HEK293 (cell line): ENCODE measurements at regions not wholly inside any gene's neighbourhood (a gene's known extent, or its start where the extent isn't known, plus 50 kb on each side); places are given as distances from the start of the nearest gene placed in this dataset.

Experiments used
- CTCF ChIA-PET: fragments of 350-600 bp; formaldehyde crosslinking; extraction: SDS; loops from one replicate; lab custom pipeline; 2021; ENCODE audit warnings: antibody characterized with exemption; lab: Yijun Ruan, JAX
- POLR2A ChIA-PET: fragments of 300-600 bp; formaldehyde crosslinking; extraction: SDS; loops from one replicate; lab custom pipeline; 2020; ENCODE audit warnings: antibody characterized with exemption, inconsistent platforms; lab: Yijun Ruan, JAX
- H3K27ac ChIP-seq: fragments of 200-500 bp; sonication (Bioruptor generic); 2 replicates; pipeline ENCODE4 v1.5.1; 2014; ENCODE audit warnings: low read depth, low read length, control low read depth, inconsistent platforms; ENCODE audit errors: extremely low read depth
- H3K36me3 ChIP-seq, 2 experiments: fragments of 200-500 bp in 1 of 2; sonication (Bioruptor generic) in 1 of 2; 1 replicate in 1 of 2; 2 replicates in 1 of 2; pipeline ENCODE4 v1.5.1; 2014 to 2017; ENCODE audit warnings: inconsistent platforms in 2 of 2, low read length in 2 of 2; ENCODE audit not compliant: control insufficient read depth in 2 of 2, insufficient read depth in 1 of 2
- H3K4me1 ChIP-seq: fragments of 200-500 bp; sonication (Bioruptor generic); 2 replicates; pipeline ENCODE4 v1.5.1; 2014; ENCODE audit warnings: mild to moderate bottlenecking, low read length, inconsistent platforms; ENCODE audit not compliant: control insufficient read depth, insufficient read depth
- H3K4me3 ChIP-seq: 2 replicates; pipeline ENCODE4 v1.5.1; 2011; ENCODE audit warnings: low read depth, mild to moderate bottlenecking, control low read depth, low read length, moderate library complexity
- H3K9me3 ChIP-seq: fragments of 200-500 bp; sonication (Bioruptor generic); 2 replicates; pipeline ENCODE4 v1.5.1; 2014; ENCODE audit warnings: low read depth, low read length, inconsistent platforms; ENCODE audit not compliant: control insufficient read depth, insufficient read depth
- EGR2 ChIP-seq: fragments of 450-650 bp; formaldehyde crosslinking; IDR thresholded peaks from 2 replicates; pipeline ENCODE4 v1.5.1; 2016; ENCODE audit warnings: low read depth, missing biosample characterization, missing genetic modification characterization
- HOXA7 ChIP-seq: sonication (generic); formaldehyde crosslinking; IDR thresholded peaks from 2 replicates; pipeline ENCODE4 v1.8.1; 2022; ENCODE audit warnings: missing genetic modification reagents, borderline replicate concordance
- IKZF3 ChIP-seq: fragments of 450-650 bp; IDR thresholded peaks from 2 replicates; pipeline ENCODE4 v1.5.0; 2018; ENCODE audit warnings: missing biosample characterization, mild to moderate bottlenecking, missing genetic modification characterization, moderate library complexity
- KLF10 ChIP-seq: fragments of 450-650 bp; IDR thresholded peaks from 2 replicates; pipeline ENCODE4 v1.5.1; 2018; ENCODE audit warnings: missing biosample characterization, mild to moderate bottlenecking, missing genetic modification characterization
- KLF8 ChIP-seq: fragments of 450-650 bp; formaldehyde crosslinking; IDR thresholded peaks from 2 replicates; pipeline ENCODE4 v1.5.1; 2016; ENCODE audit warnings: missing biosample characterization, missing genetic modification characterization
- RBAK ChIP-seq: fragments of 450-650 bp; formaldehyde crosslinking; IDR thresholded peaks from 2 replicates; pipeline ENCODE4 v1.5.1; 2016; ENCODE audit warnings: missing biosample characterization, missing genetic modification characterization
- ZEB2 ChIP-seq: fragments of 450-650 bp; formaldehyde crosslinking; IDR thresholded peaks from 2 replicates; pipeline ENCODE4 v1.5.1; 2016; ENCODE audit warnings: missing biosample characterization, missing genetic modification characterization
- ZNF10 ChIP-seq: fragments of 450-650 bp; formaldehyde crosslinking; IDR thresholded peaks from 2 replicates; pipeline ENCODE4 v1.5.1; 2017; ENCODE audit warnings: missing biosample characterization, missing genetic modification characterization
- ZNF132 ChIP-seq: fragments of 450-650 bp; formaldehyde crosslinking; IDR thresholded peaks from 2 replicates; pipeline ENCODE4 v1.5.1; 2017; ENCODE audit warnings: missing biosample characterization, missing genetic modification characterization, borderline replicate concordance
- ZNF175 ChIP-seq: fragments of 450-650 bp; formaldehyde crosslinking; IDR thresholded peaks from 2 replicates; pipeline ENCODE4 v1.5.1; 2016; ENCODE audit warnings: missing biosample characterization, missing genetic modification characterization
- ZNF184 ChIP-seq: fragments of 450-650 bp; IDR thresholded peaks from 2 replicates; pipeline ENCODE4 v1.5.1; 2018; ENCODE audit warnings: missing biosample characterization, mild to moderate bottlenecking, missing genetic modification characterization
- ZNF37A ChIP-seq: fragments of 450-650 bp; IDR thresholded peaks from 2 replicates; pipeline ENCODE4 v1.5.1; 2018; ENCODE audit warnings: missing biosample characterization, missing genetic modification characterization
- ZNF501 ChIP-seq: fragments of 450-650 bp; formaldehyde crosslinking; IDR thresholded peaks from 2 replicates; pipeline ENCODE4 v1.5.1; 2016; ENCODE audit warnings: missing biosample characterization, missing genetic modification characterization
- ZNF510 ChIP-seq: fragments of 450-650 bp; formaldehyde crosslinking; IDR thresholded peaks from 2 replicates; pipeline ENCODE4 v1.5.1; 2018; ENCODE audit warnings: mild to moderate bottlenecking, missing genetic modification characterization, missing biosample characterization; ENCODE audit not compliant: insufficient replicate concordance
- ZNF529 ChIP-seq: fragments of 450-650 bp; formaldehyde crosslinking; IDR thresholded peaks from 2 replicates; pipeline ENCODE4 v1.5.1; 2017; ENCODE audit warnings: missing genetic modification characterization, missing biosample characterization; ENCODE audit not compliant: insufficient replicate concordance
- ZNF623 ChIP-seq: fragments of 450-650 bp; formaldehyde crosslinking; IDR thresholded peaks from 2 replicates; pipeline ENCODE4 v1.5.1; 2016; ENCODE audit warnings: missing biosample characterization, missing genetic modification characterization
- ZNF707 ChIP-seq: fragments of 450-650 bp; formaldehyde crosslinking; IDR thresholded peaks from 2 replicates; pipeline ENCODE4 v1.5.1; 2016; ENCODE audit warnings: missing biosample characterization, missing genetic modification characterization
- ZNF830 ChIP-seq: fragments of 450-650 bp; IDR thresholded peaks from 2 replicates; pipeline ENCODE4 v1.5.0; 2018; ENCODE audit warnings: missing biosample characterization, missing genetic modification characterization, low read depth, mild to moderate bottlenecking, moderate library complexity
- TF ChIP-seq, protein P1 (sequence below): fragments of 450-650 bp; formaldehyde crosslinking; conservative IDR thresholded peaks from 2 replicates; pipeline ENCODE4 v1.5.1; 2016; ENCODE audit warnings: low read depth, missing biosample characterization, missing genetic modification characterization
- TF ChIP-seq, protein P2 (sequence below): fragments of 450-650 bp; formaldehyde crosslinking; IDR thresholded peaks from 2 replicates; pipeline ENCODE4 v1.5.1; 2017; ENCODE audit warnings: missing biosample characterization, missing genetic modification characterization
- TF ChIP-seq, protein P3 (sequence below): fragments of 450-650 bp; formaldehyde crosslinking; IDR thresholded peaks from 2 replicates; pipeline ENCODE4 v1.5.1; 2016; ENCODE audit warnings: missing biosample characterization, missing genetic modification characterization
- TF ChIP-seq, protein P4 (sequence below): fragments of 450-650 bp; formaldehyde crosslinking; IDR thresholded peaks from 2 replicates; pipeline ENCODE4 v1.5.1; 2016; ENCODE audit warnings: missing biosample characterization, missing genetic modification characterization
- TF ChIP-seq, protein P5 (sequence below): fragments of 450-650 bp; formaldehyde crosslinking; IDR thresholded peaks from 2 replicates; pipeline ENCODE4 v1.5.1; 2017; ENCODE audit warnings: missing biosample characterization, missing genetic modification characterization
- TF ChIP-seq, protein P6 (sequence below): fragments of 450-650 bp; formaldehyde crosslinking; IDR thresholded peaks from 2 replicates; pipeline ENCODE4 v1.5.1; 2017; ENCODE audit warnings: missing biosample characterization, missing genetic modification characterization
- TF ChIP-seq, protein P7 (sequence below): fragments of 450-650 bp; formaldehyde crosslinking; IDR thresholded peaks from 2 replicates; pipeline ENCODE4 v1.5.1; 2016; ENCODE audit warnings: missing biosample characterization, missing genetic modification characterization

DNA sequence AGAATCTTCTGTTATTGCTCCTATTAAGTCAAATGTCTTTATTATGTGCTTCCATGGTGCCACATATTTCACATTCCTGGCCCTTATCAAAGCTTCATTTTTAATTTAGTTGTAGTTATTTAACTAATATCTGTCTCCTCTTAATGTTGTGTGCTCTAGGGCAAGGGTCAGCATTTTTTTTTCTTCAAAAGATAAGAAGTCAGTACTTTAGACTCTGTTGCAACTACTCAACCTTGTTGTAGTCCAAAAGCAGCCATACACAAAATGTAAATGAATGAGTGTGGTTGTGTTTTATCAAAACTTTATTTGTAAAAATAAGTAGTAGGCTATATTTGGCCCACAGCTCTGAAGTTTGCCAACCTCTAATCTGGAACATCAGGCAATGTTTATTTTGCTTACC lies 394.7 kb upstream of the CBLB start (continued):
- TF ChIP-seq, protein P1, sequence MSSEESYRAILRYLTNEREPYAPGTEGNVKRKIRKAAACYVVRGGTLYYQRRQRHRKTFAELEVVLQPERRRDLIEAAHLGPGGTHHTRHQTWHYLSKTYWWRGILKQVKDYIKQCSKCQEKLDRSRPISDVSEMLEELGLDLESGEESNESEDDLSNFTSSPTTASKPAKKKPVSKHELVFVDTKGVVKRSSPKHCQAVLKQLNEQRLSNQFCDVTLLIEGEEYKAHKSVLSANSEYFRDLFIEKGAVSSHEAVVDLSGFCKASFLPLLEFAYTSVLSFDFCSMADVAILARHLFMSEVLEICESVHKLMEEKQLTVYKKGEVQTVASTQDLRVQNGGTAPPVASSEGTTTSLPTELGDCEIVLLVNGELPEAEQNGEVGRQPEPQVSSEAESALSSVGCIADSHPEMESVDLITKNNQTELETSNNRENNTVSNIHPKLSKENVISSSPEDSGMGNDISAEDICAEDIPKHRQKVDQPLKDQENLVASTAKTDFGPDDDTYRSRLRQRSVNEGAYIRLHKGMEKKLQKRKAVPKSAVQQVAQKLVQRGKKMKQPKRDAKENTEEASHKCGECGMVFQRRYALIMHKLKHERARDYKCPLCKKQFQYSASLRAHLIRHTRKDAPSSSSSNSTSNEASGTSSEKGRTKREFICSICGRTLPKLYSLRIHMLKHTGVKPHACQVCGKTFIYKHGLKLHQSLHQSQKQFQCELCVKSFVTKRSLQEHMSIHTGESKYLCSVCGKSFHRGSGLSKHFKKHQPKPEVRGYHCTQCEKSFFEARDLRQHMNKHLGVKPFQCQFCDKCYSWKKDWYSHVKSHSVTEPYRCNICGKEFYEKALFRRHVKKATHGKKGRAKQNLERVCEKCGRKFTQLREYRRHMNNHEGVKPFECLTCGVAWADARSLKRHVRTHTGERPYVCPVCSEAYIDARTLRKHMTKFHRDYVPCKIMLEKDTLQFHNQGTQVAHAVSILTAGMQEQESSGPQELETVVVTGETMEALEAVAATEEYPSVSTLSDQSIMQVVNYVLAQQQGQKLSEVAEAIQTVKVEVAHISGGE (tag by site-specific recombination), result no peak
- no peak for TF ChIP-seq ZNF830
- TF ChIP-seq HOXA7 (CRISPR knock-in tag), result no peak
- TF ChIP-seq, protein P2, sequence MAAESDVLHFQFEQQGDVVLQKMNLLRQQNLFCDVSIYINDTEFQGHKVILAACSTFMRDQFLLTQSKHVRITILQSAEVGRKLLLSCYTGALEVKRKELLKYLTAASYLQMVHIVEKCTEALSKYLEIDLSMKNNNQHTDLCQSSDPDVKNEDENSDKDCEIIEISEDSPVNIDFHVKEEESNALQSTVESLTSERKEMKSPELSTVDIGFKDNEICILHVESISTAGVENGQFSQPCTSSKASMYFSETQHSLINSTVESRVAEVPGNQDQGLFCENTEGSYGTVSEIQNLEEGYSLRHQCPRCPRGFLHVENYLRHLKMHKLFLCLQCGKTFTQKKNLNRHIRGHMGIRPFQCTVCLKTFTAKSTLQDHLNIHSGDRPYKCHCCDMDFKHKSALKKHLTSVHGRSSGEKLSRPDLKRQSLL (tag by site-specific recombination), result no peak
- TF ChIP-seq ZNF510 (tag by site-specific recombination), result no peak
- TF ChIP-seq ZNF175 (tag by site-specific recombination), result no peak
- TF ChIP-seq, protein P3, sequence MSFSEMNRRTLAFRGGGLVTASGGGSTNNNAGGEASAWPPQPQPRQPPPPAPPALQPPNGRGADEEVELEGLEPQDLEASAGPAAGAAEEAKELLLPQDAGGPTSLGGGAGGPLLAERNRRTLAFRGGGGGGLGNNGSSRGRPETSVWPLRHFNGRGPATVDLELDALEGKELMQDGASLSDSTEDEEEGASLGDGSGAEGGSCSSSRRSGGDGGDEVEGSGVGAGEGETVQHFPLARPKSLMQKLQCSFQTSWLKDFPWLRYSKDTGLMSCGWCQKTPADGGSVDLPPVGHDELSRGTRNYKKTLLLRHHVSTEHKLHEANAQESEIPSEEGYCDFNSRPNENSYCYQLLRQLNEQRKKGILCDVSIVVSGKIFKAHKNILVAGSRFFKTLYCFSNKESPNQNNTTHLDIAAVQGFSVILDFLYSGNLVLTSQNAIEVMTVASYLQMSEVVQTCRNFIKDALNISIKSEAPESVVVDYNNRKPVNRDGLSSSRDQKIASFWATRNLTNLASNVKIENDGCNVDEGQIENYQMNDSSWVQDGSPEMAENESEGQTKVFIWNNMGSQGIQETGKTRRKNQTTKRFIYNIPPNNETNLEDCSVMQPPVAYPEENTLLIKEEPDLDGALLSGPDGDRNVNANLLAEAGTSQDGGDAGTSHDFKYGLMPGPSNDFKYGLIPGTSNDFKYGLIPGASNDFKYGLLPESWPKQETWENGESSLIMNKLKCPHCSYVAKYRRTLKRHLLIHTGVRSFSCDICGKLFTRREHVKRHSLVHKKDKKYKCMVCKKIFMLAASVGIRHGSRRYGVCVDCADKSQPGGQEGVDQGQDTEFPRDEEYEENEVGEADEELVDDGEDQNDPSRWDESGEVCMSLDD, result no peak
- TF ChIP-seq ZNF132 (tag by site-specific recombination), result no peak
- TF ChIP-seq EGR2, result no peak
- TF ChIP-seq IKZF3 (tag by site-specific recombination), result no peak
- TF ChIP-seq ZNF10, result no peak
- no peak for TF ChIP-seq KLF8 (tag by site-specific recombination)
- TF ChIP-seq ZNF529 (tag by site-specific recombination), result no peak
- TF ChIP-seq, all 188 proteins: peak for 0

DNA sequence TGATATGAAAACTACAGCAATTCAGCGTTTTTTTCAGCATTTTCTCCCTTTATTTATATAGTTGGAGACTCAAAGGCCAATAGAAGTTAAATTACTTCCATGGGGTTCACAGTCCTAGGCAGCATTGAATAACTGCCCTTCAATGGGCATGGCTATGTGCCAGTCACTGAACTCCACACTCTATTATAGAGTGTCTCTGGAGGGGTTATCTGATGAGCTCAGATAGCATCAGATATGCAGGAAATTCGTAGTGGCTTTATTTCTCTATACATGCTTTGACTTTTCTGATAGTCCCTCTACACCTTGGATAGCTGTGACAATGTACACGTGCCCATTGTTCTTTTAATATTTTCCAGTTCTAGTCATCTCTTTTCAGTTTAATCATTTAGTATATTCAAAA lies 396.9 kb upstream of the CBLB start:
- POLR2A ChIA-PET, result interaction anchor here (0.6 kb wide), 1 partner anchor 52 kb away, joined by 3 read pairs; no protein-coding TSS in a partner anchor
- Histone ChIP-seq H3K36me3 (no peaks in the 10 kb centered on the region), H3K9me3 (no peaks in the 10 kb centered on the region), H3K4me3 (no peak overlapping the region), H3K4me1 (no peaks in the 10 kb centered on the region), H3K27ac (no peak overlapping the region)
- CTCF ChIA-PET, result interaction anchor here (0.8 kb wide), 1 partner anchor 344 kb away, joined by 3 read pairs; no protein-coding TSS in a partner anchor
- TF ChIP-seq ZNF184 (no peak), ZNF501 (tag by site-specific recombination) (no peak), ZNF707 (no peak), KLF10 (tag by site-specific recombination) (no peak), ZNF623 (no peak), ZEB2 (tag by site-specific recombination) (no peak), RBAK (no peak), ZNF37A (tag by site-specific recombination) (no peak)
- TF ChIP-seq, protein P4, sequence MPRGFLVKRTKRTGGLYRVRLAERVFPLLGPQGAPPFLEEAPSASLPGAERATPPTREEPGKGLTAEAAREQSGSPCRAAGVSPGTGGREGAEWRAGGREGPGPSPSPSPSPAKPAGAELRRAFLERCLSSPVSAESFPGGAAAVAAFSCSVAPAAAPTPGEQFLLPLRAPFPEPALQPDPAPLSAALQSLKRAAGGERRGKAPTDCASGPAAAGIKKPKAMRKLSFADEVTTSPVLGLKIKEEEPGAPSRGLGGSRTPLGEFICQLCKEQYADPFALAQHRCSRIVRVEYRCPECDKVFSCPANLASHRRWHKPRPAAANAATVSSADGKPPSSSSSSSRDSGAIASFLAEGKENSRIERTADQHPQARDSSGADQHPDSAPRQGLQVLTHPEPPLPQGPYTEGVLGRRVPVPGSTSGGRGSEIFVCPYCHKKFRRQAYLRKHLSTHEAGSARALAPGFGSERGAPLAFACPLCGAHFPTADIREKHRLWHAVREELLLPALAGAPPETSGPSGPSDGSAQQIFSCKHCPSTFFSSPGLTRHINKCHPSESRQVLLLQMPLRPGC (tag by site-specific recombination), result no peak
- TF ChIP-seq, protein P5, sequence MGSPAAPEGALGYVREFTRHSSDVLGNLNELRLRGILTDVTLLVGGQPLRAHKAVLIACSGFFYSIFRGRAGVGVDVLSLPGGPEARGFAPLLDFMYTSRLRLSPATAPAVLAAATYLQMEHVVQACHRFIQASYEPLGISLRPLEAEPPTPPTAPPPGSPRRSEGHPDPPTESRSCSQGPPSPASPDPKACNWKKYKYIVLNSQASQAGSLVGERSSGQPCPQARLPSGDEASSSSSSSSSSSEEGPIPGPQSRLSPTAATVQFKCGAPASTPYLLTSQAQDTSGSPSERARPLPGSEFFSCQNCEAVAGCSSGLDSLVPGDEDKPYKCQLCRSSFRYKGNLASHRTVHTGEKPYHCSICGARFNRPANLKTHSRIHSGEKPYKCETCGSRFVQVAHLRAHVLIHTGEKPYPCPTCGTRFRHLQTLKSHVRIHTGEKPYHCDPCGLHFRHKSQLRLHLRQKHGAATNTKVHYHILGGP (tag by site-specific recombination), result no peak
- TF ChIP-seq, protein P6, sequence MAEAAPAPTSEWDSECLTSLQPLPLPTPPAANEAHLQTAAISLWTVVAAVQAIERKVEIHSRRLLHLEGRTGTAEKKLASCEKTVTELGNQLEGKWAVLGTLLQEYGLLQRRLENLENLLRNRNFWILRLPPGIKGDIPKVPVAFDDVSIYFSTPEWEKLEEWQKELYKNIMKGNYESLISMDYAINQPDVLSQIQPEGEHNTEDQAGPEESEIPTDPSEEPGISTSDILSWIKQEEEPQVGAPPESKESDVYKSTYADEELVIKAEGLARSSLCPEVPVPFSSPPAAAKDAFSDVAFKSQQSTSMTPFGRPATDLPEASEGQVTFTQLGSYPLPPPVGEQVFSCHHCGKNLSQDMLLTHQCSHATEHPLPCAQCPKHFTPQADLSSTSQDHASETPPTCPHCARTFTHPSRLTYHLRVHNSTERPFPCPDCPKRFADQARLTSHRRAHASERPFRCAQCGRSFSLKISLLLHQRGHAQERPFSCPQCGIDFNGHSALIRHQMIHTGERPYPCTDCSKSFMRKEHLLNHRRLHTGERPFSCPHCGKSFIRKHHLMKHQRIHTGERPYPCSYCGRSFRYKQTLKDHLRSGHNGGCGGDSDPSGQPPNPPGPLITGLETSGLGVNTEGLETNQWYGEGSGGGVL, result no peak
- TF ChIP-seq, protein P7, sequence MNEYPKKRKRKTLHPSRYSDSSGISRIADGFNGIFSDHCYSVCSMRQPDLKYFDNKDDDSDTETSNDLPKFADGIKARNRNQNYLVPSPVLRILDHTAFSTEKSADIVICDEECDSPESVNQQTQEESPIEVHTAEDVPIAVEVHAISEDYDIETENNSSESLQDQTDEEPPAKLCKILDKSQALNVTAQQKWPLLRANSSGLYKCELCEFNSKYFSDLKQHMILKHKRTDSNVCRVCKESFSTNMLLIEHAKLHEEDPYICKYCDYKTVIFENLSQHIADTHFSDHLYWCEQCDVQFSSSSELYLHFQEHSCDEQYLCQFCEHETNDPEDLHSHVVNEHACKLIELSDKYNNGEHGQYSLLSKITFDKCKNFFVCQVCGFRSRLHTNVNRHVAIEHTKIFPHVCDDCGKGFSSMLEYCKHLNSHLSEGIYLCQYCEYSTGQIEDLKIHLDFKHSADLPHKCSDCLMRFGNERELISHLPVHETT (tag by site-specific recombination), result no peak
